Transverse colon (tissue), 4 donors: ENCODE measurements at regions not wholly inside any gene's neighbourhood (a gene's known extent, or its start where the extent isn't known, plus 50 kb on each side); places are given as distances from the start of the nearest gene placed in this dataset.

ENCODE experiments used
- CTCF ChIP-seq, 5 experiments: fragments of 200-600 bp in 3 of 5; fragments of 450-650 bp in 2 of 5; sonication (generic) in 3 of 5; IDR thresholded peaks; 1 replicate in 2 of 5; 2 replicates in 3 of 5; pipeline ENCODE4 v1.5.1; 2016 to 2017; ENCODE audit warnings: antibody characterized with exemption in 5 of 5, inconsistent platforms in 3 of 5, mild to moderate bottlenecking in 2 of 5, moderate library complexity in 1 of 5
- POLR2A ChIP-seq: fragments of 450-650 bp; IDR thresholded peaks from one replicate; pipeline ENCODE4 v1.6.1; 2016; ENCODE audit warnings: antibody characterized with exemption, mild to moderate bottlenecking, moderate library complexity
- POLR2AphosphoS5 ChIP-seq, 3 donors: sonication (generic); formaldehyde crosslinking; IDR thresholded peaks; one replicate each; pipeline ENCODE4 v1.6.1; 2016; ENCODE audit warnings: antibody characterized with exemption in 3 of 3

- TF ChIP-seq POLR2A (no peak), CTCF (IDR thresholded peaks at IDR 0.05) (no peak), POLR2AphosphoS5 (IDR thresholded peaks at IDR 0.05) (no peak)
These were observed 171.3 kb downstream of the BCL11B start for GRCh38 chr14:99100497-99101270.
